OCI-LY7 (cell line): ENCODE measurements at regions not wholly inside any gene's neighbourhood (a gene's known extent, or its start where the extent isn't known, plus 50 kb on each side); places are given as distances from the start of the nearest gene placed in this dataset.

Experiments used
- EZH2phosphoT487 ChIP-seq: fragments of 200-600 bp; sonication (generic); IDR thresholded peaks from 2 replicates; pipeline ENCODE4 v1.6.1; 2018; ENCODE audit warnings: low read depth, borderline replicate concordance, mild to moderate bottlenecking, mixed run types, antibody characterized with exemption, low read length, moderate library complexity, mixed read lengths
- TF ChIP-seq, protein P1 (sequence below): fragments of 200-600 bp; sonication (generic); conservative IDR thresholded peaks from 2 replicates; pipeline ENCODE4 v1.5.1; 2014; ENCODE audit warnings: mild to moderate bottlenecking, antibody characterized with exemption, low read length, moderate library complexity, mixed read lengths

DNA sequence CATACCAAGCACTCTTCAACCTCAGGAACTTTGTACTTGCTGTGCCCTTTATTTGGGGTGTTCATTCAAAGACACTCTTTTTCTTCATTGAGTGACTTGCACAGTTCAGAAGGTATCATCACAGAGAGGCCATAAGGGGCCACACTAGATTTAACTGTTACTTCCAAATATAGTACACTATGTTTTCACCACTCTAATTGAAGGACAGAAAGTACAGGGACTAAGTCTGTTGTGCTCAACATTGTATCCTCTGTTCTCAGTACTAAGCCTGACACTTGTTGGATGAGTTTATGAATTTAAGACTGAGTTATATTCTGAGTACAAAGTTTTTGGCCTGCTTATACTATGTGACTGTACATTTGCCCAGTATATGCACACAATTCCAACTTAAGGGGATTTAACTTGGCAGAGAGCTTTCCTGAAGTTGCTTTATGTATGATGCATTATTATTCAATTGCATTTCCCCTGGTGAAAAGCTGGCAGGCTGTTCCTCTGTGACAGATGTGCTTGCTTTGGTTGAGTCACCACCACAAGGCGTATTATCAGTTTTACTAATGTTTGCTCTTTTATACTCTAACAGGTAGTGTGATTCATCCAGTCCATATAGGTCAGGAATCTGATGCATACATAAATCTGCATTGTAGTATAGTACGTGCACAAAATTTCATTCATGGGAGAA is 714.8 kb downstream of the TLR4 start:
- TF ChIP-seq, protein P1, sequence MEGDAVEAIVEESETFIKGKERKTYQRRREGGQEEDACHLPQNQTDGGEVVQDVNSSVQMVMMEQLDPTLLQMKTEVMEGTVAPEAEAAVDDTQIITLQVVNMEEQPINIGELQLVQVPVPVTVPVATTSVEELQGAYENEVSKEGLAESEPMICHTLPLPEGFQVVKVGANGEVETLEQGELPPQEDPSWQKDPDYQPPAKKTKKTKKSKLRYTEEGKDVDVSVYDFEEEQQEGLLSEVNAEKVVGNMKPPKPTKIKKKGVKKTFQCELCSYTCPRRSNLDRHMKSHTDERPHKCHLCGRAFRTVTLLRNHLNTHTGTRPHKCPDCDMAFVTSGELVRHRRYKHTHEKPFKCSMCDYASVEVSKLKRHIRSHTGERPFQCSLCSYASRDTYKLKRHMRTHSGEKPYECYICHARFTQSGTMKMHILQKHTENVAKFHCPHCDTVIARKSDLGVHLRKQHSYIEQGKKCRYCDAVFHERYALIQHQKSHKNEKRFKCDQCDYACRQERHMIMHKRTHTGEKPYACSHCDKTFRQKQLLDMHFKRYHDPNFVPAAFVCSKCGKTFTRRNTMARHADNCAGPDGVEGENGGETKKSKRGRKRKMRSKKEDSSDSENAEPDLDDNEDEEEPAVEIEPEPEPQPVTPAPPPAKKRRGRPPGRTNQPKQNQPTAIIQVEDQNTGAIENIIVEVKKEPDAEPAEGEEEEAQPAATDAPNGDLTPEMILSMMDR, result no peak
- no peak for TF ChIP-seq EZH2phosphoT487
